Parathyroid adenoma (tissue), 2 donors: ENCODE measurements at regions not wholly inside any gene's neighbourhood (a gene's known extent, or its start where the extent isn't known, plus 50 kb on each side); places are given as distances from the start of the nearest gene placed in this dataset.

Experiments
- H2AFZ ChIP-seq: fragments of 300-600 bp; sonication (generic); one replicate; pipeline ENCODE4 v1.7.0; 2017; ENCODE audit warnings: antibody characterized with exemption, mild to moderate bottlenecking
- H3K27ac ChIP-seq: fragments of 300-600 bp; sonication (generic); one replicate; pipeline ENCODE4 v1.7.0; 2017
- H3K27me3 ChIP-seq: fragments of 300-600 bp; sonication (generic); one replicate; pipeline ENCODE4 v1.7.0; 2017; ENCODE audit warnings: low read length; ENCODE audit not compliant: control insufficient read depth, insufficient read depth
- H3K36me3 ChIP-seq: fragments of 300-600 bp; sonication (generic); one replicate; pipeline ENCODE4 v1.7.0; 2017; ENCODE audit warnings: low read length; ENCODE audit not compliant: control insufficient read depth, insufficient read depth
- H3K4me1 ChIP-seq: fragments of 300-600 bp; sonication (generic); one replicate; pipeline ENCODE4 v1.7.0; 2017; ENCODE audit warnings: control low read depth
- H3K4me2 ChIP-seq: fragments of 300-600 bp; sonication (generic); one replicate; pipeline ENCODE4 v1.7.0; 2017; ENCODE audit warnings: low read length
- H3K4me3 ChIP-seq: fragments of 300-600 bp; sonication (generic); one replicate; pipeline ENCODE4 v1.7.0; 2017; ENCODE audit warnings: low read depth, low read length
- H3K79me2 ChIP-seq: fragments of 300-600 bp; sonication (generic); one replicate; pipeline ENCODE4 v1.7.0; 2017; ENCODE audit warnings: control low read depth
- H3K9ac ChIP-seq: fragments of 300-600 bp; sonication (generic); one replicate; pipeline ENCODE4 v1.7.0; 2017; ENCODE audit warnings: mild to moderate bottlenecking
- H3K9me3 ChIP-seq: fragments of 300-600 bp; sonication (generic); one replicate; pipeline ENCODE4 v1.7.0; 2017; ENCODE audit warnings: low read length; ENCODE audit not compliant: control insufficient read depth
- TF ChIP-seq, protein P1 (sequence below): fragments of 300-600 bp; sonication (generic); IDR thresholded peaks from one replicate; pipeline ENCODE4 v1.7.0; 2017; ENCODE audit warnings: antibody characterized with exemption, mild to moderate bottlenecking
- donor health status: primary hyperparathyroidism.

DNA sequence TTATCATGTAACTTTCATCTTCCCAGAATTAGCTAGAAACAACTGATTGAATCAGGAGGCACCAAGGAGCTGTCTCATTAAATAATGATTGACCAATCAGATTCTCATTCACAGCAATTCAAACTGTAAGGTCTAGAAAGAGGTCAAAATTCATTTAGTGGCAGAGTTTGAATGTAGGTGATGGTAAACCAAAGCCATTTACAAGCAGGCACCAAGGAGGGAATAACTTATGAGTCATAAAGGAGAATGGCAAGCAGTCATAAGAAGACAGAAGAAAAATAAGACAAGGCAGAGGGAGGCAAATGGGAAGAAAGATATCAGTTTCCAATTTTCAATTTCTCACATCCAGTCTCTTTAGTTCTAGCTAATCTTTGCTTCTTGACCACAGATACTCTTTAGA lies 52.9 kb upstream of the DEFB112 start:
- Histone ChIP-seq H3K4me1 (no peaks in the 10 kb centered on the region), H3K36me3 (no peaks in the 10 kb centered on the region), H3K9ac (no peak overlapping the region), H3K9me3 (no peaks in the 10 kb centered on the region), H3K4me2 (no peak overlapping the region), H2AFZ (no peak overlapping the region), H3K27me3 (no peaks in the 10 kb centered on the region), H3K4me3 (no peak overlapping the region), H3K79me2 (no peaks in the 10 kb centered on the region), H3K27ac (no peak overlapping the region)
- TF ChIP-seq, protein P1, sequence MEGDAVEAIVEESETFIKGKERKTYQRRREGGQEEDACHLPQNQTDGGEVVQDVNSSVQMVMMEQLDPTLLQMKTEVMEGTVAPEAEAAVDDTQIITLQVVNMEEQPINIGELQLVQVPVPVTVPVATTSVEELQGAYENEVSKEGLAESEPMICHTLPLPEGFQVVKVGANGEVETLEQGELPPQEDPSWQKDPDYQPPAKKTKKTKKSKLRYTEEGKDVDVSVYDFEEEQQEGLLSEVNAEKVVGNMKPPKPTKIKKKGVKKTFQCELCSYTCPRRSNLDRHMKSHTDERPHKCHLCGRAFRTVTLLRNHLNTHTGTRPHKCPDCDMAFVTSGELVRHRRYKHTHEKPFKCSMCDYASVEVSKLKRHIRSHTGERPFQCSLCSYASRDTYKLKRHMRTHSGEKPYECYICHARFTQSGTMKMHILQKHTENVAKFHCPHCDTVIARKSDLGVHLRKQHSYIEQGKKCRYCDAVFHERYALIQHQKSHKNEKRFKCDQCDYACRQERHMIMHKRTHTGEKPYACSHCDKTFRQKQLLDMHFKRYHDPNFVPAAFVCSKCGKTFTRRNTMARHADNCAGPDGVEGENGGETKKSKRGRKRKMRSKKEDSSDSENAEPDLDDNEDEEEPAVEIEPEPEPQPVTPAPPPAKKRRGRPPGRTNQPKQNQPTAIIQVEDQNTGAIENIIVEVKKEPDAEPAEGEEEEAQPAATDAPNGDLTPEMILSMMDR, result no peak

DNA sequence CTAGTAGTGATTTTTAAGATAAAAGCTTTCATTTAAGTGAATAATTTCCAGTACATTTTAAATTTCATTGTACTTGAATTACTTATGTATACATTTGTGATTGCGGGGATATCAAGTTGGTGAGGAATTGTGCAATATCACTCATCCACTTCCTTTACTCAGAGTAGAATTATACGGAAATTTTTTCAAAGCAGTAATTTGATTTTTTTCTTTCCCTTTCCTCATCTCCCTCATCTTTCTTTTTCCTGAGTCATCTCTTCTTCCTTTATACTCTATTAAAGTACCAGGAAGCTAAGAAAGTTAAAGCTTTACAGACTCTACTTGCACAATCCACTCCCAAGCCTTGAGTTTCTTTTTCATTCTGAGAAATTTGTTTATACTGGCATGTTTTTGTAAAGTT lies 60.9 kb upstream of the DEFB112 start:
- H3K9ac ChIP-seq, result no peak overlapping the region
- no peaks in the 10 kb centered on the region for H3K36me3 ChIP-seq
- H2AFZ ChIP-seq, result no peak overlapping the region
- TF ChIP-seq, protein P1, result no peak
- H3K4me1 ChIP-seq, result no peaks in the 10 kb centered on the region
- H3K79me2 ChIP-seq, result no peaks in the 10 kb centered on the region
- H3K27me3 ChIP-seq, result no peaks in the 10 kb centered on the region
- H3K4me2 ChIP-seq, result no peak overlapping the region
- no peak overlapping the region for H3K4me3 ChIP-seq
- H3K27ac ChIP-seq, result no peak overlapping the region
- no peaks in the 10 kb centered on the region for H3K9me3 ChIP-seq

DNA sequence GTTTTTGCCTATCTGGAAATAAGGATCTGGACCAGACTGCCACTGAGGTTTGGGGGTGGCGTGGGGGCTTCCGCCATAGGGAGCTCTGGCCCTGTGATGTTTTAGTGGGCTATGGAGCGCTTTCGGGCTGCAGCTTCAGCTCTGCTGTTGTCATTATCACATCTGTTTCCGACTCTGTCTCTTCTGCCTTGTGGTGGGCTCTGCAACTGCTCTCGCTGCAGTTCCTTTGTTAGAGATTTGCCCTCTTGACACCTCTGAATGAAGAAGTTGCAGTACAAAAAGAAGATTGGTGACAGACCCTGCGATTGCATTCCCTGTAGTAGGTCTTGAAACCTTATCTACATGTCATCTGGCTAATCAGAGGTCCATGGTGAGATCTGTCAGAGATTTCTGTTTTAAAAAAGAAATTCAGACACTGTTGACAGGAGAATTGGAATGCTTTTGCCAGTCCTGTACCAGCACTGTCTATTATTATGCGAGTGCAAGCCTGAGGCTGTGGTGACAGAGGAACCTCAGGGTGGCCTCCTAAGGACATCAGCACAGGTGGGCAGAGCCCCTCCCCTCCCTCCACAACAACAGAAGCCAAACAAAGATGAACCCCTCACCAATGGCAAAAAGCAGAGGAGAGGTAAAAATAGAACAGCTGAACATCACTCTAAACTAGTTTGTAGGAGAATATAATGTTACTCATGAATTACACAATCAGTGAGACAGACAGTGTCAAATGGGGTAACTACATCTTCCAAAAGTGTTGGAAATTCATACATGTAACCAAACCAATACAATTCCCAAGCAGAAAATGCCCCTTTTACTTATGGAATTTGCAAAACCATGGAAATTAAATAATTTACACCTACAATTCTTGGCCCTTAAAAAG lies 63.5 kb upstream of the DEFB112 start:
- Histone ChIP-seq H3K27me3 (no peaks in the 10 kb centered on the region), H3K79me2 (no peaks in the 10 kb centered on the region), H3K4me2 (no peak overlapping the region), H3K9me3 (no peaks in the 10 kb centered on the region), H2AFZ (no peak overlapping the region), H3K27ac (no peak overlapping the region), H3K4me1 (no peaks in the 10 kb centered on the region), H3K4me3 (no peak overlapping the region), H3K36me3 (no peaks in the 10 kb centered on the region), H3K9ac (no peak overlapping the region)
- TF ChIP-seq, protein P1, result no peak

DNA sequence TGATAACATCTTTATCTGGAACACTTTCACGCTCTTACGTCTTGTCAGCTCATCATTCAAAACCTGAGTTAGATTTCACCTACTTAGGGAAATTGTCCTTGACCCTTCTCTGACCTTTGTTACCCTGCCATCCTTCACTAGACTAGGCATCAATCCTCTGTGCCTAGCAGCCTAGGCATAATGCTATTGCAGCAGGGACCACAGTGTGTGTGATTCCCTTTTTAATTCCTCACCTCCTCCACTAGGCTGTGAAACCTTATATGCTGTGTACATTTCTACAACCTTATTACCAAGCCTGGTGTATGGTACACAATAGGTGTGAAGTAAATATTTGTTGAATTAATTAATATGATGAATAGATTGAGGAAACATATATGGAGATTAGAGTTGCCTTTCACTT lies 66.7 kb upstream of the DEFB112 start:
- TF ChIP-seq, protein P1, result no peak
- H3K27me3 ChIP-seq, result no peaks in the 10 kb centered on the region

More for the DNA sequence above, 66.7 kb upstream of the DEFB112 start:
- H3K9ac ChIP-seq, result no peak overlapping the region
- no peak overlapping the region for H3K4me2 ChIP-seq
- H2AFZ ChIP-seq, result no peak overlapping the region
- no peaks in the 10 kb centered on the region for H3K4me1 ChIP-seq
- no peak overlapping the region for H3K27ac ChIP-seq
- no peaks in the 10 kb centered on the region for H3K79me2 ChIP-seq
- H3K36me3 ChIP-seq, result no peaks in the 10 kb centered on the region
- H3K9me3 ChIP-seq, result no peaks in the 10 kb centered on the region
- no peak overlapping the region for H3K4me3 ChIP-seq
